HPDE6-E6E7 (cell line): ENCODE measurements at regions not wholly inside any gene's neighbourhood (a gene's known extent, or its start where the extent isn't known, plus 50 kb on each side); places are given as distances from the start of the nearest gene placed in this dataset.
"Not testable (repeated sequence)": the region's sequence is repeated elsewhere in the genome, so short reads cannot be mapped to it uniquely, and the experiment has no call there.

Experiments
- DNase-seq: peaks from one replicate; pipeline ENCODE4 v3.0.0; 2011; ENCODE audit warnings: missing footprints; ENCODE audit errors: extremely low spot score

DNA sequence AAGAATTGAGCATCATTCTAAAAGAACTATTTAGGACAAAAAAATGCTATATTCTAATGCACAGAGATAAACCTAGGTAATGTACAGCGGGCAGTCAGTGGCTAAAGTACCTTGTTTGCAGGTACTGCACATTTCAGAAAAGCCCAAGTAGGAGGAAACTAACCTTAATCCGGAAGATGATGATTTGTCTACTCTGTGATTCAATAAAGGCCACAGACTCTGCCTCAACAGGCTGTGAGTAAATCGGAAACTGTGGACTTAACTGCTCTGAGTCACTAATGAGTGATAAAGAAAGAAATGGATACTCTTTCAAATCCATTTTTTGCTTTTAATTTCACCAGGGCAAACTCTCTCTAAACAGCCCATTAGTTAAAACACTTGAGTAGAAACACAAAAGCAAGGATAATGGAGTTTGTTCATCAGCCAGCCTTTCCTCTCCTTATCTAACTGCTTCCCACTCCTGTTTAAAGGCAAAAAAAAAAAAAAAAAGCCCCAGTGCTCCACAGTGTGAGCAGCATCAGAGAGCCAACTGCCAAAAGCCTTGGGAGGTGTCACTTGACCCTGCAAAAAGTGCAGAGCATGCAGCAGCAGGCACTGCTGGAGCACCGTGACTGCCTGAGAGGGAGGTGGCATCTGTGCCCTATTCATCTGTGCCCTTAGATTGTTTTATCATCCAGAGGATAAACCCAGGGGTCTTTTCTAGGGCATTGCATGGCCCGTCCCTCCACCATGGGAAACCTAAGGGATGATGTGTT lies 187.7 kb downstream of the SATB1 start:
- DNase-seq = peak; percentile 36

DNA sequence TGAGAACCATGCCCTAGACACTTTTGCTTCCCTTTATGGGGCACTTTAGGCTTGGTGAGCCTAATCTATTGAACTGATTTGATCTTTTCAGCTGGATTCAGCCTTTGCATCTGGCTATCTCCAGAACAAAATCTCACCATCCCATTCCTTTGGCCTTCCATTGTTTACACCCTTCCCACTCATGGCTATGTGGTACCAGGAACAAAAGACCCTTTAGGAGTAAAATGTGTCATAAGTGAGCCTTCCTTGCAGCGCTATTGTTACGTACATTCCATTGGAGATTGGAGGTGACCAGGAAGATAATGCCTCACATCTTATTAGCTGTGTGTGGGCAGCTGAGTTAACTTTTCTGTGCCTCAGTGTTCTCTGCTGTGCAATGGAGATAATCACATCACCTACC lies 188.4 kb downstream of the SATB1 start:
- DNase-seq = no peak

DNA sequence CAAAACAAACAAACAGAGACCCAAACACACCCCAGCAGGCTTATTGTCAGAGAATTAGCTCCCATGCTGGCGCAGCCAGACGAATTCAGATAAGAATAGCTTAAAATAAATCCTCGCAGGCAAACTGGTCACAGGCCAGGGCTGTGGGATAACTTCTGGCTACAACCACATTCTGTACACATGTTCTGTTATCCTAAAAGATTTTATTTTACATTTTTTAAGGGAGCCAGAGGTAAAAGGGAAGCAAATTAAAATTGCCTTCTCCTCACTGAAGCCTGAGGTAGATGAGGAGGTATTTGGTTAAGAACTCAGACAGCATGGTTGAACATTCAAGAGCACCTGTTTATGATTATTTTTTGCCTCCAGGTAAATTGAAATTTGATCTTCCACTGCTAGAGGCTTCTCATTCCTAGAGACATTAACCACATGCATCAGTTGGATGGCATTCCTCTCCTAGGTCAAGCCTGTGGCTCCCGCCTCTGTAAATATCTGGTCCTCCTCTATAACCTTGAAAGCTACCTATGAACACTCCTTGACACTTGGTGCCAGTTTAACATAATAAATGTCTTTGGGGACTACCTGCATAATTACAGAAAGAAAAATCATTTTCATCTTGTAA lies 190.3 kb downstream of the SATB1 start:
- DNase-seq = no peak

DNA sequence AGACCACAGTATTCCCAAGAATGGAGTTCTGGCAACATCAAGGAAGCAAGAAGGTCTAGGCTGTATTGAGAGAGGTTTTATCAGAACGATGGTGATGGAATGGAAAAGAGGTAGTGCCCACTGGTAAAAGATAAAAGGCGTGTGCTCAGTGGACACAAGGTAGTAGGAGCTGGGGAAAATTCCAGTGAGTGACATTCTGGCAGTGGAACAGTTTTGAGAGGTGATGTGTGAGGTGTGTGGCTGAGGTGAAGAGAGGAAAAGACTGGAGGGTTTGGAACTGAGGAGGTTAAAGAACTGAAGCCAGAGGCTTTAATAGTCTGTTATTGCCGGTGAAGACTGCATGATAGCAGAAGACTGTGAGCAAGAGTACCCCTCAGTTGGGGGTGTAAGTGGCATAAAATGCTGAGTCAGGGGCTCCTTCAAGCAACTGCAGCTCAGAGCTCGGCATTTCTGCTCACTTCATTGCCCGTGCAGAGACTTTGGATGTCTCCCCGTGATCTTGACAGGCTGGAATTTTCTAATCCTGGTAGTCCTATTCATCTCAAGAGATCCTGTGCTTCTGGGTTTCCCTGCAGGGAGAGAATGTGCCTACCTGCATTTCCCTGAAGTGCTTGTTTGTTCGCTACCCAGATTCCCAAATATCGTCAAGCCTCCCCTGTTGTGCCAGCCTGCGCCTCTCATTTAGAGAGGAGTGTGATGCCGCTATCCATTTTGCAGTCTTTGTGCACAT lies 191.0 kb downstream of the SATB1 start:
- no peak for DNase-seq

DNA sequence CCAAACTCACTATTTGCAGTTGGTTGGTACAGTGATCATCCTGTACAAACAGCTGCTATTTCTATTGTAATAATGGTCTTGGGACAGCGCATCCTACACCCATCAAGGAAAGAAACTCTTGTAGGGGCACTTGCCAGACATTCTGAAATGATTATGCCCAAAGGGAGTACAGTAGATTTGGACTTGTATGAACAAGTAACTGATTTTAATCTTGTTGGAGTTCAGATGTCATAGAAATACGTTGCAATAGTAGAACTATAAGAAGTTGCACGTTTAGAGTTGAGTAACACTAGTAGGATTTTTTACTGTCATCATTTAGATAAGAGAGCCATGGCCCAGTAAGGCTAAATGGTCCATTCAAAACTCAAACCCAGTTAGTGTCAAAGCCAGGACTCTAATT lies 192.8 kb downstream of the SATB1 start:
- no peak for DNase-seq

DNA sequence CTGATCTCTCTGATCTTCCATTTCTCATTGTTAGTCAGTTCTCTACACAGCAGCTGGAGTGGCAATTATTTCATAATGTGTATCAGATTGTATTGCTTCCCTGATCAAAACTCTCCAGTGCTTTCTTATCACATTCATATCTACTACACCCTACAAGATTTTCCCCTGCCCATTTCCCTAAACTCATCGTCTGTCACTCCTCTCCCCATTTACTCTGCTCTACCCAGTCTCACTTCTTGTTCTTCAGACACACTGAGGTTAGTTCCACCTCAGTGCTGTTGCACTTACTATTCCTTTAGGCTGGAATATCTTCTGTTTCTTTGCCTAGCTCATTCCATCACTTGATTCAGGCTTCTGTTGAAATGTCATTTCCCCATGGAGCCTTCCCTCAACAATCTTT lies 197.1 kb downstream of the SATB1 start:
- no peak for DNase-seq

DNA sequence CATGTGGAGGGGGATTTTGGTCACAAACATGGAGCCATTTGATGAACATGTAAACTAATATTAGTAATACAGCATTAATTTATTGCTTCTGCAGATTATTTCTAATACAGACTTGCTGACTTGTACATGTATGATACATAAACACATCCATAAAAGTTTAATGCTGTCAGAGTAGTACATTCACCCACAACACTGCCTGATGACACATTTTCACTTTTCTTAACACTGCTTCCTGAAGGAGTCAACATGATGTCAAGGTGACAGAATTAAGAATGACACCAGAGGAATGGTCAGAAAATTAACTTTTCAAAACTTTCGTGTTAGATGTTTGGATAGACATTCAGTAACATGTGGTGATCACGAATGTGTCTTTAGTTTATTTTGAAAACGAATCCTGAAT lies 199.4 kb downstream of the SATB1 start:
- no peak for DNase-seq

DNA sequence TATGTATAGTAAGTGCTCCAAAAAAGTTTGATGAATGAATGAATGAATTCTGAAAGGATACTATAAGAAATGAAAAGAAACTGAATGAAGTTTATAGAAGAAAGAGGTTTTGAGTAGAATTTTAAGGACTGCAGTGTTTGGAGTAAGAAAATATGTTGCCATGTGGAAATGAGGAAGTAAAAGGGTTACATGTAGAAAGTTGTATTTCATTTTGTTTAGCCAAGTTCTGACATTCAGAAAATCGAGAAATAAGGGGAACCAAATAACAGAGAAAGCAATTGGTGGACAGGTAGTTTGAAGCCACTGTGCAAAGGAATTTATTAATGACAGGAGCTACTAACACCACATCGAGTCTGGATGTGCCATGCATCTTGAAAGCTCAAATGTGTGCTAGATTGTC lies 200.7 kb downstream of the SATB1 start:
- no peak for DNase-seq

DNA sequence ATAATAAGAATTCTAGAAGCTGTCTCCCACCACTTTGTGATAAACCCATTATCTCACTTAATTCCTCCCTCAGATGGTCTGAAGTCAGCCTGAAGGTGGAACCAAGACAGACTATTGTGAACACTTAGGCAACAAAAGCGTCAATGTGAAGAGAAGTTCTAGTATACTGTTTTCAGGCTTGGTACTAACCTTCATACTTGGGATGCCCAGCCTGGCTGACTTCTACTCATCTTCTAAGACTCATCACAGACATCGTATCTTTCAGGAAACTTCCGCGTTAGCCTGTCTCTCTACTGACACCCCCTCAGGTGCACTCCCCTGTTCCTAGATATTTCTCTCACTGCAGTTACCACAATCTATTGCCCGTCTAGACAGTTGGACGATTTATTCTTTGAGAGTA lies 201.2 kb downstream of the SATB1 start:
- DNase-seq = no peak

DNA sequence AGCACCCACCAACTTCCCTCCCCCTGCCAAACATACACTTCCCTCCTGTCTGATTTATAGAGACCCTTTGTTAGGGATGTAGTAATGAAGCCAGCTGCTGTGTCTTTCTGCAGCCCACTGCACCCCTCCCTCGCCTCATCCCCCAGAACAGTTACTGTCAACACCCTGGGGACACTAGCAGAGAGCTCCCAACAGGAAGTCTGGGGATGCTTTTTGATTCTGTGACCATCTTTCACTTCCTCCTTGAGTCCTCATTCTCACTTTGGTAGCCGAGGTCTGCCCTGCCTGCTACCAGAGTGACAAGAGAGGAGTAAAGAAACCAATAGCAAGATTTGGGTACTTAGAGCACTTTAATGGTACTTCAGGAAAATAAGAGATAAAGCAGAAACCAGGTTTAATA lies 201.6 kb downstream of the SATB1 start:
- DNase-seq = no peak

DNA sequence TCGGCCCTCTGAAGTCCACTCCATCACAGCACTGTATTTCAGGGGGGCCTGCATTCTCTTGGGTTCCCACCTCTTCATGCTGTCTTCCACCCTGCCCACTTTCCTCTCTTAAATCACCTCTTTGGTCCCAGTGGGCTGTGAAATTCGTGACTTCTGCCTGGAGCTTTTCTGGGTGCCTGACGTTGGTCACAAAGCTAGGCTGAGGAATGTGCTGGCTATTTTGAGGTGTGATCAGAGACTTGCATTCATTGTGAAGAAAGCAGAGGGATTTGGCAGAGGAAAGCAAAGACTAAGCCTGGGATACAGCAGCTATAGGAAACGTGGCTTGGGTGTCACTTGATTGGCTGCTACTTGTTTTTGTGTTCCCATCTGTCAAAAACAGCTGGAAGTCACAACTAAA lies 202.5 kb downstream of the SATB1 start:
- DNase-seq = no peak

DNA sequence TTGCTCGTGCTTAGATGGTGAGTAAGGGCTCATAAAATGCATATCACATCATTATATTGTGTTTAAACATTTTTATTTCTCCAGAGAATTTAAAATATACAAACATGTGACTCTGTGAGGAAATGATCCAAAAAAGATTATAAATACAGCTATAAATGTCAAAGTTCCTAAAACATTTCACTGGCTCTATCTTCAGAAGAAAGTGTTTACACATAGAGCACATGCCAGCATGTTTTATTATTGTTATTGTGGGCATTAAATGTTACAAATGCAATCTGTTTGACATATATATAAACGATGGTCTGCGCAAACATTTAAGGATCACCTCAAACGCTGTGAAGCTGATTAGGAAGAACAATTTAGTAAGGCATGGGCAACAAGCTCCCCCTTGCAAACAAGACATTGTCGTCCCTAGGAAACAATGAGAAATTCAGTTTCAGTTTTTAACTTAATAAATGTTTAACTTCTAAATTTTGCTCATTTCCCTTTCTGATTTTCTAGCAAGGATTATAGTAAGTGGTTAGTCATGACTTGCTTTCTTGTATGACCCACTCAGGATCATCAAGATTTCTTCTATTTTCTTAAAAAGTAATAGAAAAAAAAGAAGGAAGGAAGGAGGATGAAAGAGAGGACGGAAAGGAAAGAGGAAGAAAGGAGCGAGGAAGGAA lies 207.5 kb downstream of the SATB1 start:
- no peak for DNase-seq

DNA sequence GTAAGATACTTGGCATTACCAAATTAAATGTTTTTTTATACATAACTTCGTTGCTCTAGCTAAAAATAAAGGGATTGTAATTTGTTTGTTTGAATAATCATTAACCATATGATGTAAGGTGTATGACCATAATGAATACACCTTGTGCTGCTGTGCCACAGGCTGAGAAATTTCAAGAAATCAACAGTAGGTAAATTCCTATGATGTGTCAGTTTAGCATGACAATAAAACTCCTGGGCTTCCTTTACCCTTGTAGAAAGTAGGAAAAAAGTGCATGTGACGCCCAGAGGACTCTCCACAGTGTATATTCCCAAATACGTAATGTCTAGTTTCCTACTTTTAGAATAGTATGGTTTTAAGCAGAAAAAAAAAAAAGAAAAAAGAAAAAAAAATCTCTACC lies 208.1 kb downstream of the SATB1 start:
- no peak for DNase-seq

DNA sequence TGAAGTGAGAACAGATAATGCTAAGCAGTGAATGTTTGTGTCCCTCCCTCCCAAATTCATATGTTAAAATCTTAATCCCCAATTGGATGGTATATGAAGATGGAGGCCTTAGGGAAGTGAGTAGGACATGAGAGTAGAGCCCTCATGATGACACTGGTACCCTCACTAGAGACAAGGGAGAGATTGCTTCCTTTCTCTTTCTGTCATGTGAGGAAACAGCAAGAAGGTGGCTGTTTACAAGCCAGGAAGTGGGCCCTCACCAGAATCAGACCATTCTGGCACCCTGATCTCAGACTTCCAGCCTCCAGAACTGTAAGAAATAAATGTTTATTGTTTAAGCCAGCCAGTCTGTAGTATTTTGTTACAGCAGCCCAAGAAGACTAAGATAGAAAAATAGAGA lies 209.5 kb downstream of the SATB1 start:
- DNase-seq = no peak

DNA sequence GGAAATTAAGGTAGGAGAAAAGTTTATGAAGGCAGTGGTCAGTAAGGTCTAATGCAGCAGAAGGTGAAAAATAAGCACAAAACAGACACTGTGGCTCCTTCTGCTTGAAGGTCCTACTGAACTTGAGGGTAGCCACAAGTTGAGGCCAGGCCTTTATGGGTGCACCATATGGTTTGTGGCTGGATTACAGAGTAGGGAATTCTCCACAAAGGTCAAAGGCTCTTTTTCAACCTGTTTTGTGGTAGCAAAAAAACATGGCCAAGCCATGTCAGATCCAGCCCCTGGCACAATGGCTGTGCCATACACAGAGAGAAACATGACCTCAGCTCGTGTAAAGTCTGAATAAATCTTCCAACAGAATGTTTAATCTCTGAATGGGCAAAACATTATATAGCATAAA lies 214.0 kb downstream of the SATB1 start:
- DNase-seq = no peak

DNA sequence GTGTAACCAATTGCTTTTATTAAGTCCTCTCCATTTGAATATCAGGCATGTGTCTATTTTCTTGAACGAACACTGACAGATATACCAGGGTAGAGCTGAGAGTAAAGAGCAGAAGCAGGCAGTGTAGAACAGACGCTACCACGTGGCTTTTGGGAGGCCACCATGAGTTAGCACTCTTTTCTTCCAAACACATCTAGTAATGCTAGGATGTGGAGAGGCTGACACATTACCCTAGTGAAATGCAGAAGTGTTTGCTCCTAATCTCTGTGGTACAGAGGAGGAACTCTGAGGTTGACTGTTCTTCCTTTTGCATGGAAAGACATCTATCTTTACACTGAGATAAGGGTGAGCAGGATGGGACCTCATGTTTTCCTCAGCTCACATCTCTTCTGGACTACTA lies 216.3 kb downstream of the SATB1 start:
- DNase-seq = no peak

DNA sequence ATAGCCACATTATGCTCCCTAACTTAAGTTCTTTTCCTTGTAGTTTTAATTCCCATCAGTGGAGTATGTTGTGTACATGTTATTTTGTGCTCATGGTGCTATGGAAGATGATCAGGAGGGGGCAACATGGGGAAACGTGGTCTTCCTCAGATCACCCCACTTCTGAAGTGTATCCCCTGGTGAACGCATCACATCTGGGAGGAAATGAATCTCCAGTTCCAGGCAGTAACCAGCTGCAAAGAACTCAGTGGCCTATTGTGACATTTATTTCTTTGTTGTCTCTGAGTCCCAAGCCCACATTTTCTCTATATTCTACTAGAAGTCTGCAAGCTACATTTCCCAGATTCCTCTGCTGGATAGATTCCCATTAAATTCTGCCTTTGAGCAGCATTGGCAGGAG lies 217.0 kb downstream of the SATB1 start:
- no peak for DNase-seq

DNA sequence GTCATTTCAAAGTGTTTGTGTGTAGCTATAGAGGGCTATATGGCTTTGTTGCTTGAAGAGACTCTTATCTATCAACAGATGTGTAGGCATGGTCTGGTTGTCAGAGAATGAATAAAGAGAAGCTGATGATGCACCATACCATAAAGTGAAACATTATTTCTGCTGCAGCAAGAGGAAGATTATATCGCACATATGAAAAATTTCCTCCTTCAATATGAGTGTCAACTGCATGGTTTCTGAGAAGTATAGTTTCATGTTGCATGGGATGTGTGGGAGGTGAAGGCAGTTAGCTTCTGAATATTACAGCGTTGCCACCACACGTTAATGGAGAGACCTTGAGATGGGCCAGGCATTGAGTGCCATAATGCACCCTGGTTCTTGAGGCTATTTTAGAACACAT lies 217.9 kb downstream of the SATB1 start:
- DNase-seq = no peak

DNA sequence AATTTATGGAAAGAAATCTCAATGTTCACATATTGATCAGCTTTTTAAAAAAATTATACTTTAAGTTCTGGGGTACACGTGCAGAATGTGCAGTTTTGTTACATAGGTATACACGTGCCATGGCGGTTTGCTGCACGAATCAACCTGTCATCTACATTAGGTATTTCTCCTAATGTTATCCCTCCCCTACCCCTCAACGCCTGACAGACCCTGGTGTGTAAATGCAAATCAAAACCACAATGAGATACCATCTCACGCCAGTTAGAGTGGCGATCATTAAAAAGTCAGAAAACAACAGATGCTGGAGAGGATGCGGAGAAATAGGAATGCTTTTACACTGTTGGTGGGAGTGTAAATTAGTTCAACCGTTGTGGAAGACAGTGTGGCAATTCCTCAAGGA lies 219.4 kb downstream of the SATB1 start:
- DNase-seq = not testable (repeated sequence)

DNA sequence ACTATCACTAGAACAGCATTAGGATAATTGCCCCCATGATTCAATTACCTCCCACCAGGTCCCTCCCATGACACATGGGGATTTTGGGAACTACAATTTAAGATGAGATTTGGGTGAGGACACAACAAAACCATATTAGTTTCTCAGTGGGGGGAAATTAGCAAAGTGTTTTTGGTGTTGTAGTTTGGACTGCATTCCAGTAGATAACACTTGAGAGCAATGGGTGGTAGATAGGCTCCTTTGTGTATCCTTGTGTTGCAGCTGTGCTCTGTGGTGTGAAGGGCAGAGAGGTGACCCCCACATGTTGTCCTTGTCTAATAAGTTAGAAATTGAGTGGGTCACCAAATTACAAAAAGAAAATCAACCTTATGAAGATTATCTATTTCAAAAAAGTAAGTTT lies 223.8 kb downstream of the SATB1 start:
- DNase-seq = no peak

DNA sequence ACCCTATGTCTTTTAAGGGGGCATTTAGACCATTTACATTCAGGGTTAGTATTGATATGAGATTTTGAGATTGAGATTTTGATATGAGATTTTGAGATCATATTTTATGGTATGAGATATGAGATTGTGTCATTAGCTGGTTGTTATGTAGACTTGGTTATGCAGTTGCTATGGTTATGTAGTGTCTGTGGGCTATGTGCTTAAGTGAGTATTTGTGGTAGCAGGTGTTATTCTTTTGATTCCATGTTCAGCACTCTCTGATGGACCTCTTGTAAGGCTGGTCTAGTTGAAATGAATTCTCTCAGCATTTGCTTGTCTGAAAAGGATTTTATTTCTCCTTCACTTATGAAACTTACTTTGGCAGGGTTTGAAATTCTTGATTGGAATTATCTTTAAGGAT lies 225.4 kb downstream of the SATB1 start:
- no peak for DNase-seq

DNA sequence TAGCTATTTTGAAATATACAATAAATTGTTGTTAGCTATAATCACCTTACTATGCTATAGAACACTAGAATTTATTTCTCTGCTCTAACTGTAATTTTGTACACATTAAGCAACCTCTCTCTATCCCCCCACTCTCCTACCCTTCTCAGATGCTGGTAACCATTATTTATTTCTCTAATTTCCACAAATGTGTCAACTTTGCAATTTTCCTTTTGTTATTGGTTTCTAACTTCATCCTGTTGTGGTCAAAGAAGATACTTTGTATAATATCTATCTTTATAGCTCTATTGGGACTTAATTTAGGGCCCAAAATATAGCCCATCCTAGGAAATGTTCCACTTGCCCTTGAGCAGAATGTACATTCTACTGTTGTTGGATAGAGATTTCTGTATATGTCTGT lies 229.3 kb downstream of the SATB1 start:
- no peak for DNase-seq

DNA sequence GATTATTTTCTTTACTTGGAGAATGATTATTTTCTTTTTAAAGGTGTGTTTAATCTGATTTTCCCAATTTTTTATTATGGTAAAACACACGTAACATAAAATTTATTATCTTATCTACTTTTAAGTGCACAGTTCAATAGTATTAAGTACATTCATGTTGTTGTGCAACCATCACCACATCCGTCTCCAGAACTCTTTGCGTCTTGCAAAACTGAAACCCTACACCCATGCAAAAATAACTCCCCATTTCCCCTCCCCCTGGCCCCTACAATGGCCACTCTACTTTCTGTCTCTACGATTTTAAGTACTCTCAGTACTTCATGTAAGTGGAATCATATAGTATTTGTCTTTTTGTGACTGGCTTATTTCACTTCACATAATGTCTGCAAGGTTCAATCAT lies 230.7 kb downstream of the SATB1 start:
- DNase-seq = no peak
